Fibroblast of peridontal ligament (primary cell): ENCODE measurements at regions not wholly inside any gene's neighbourhood (a gene's known extent, or its start where the extent isn't known, plus 50 kb on each side); places are given as distances from the start of the nearest gene placed in this dataset.
"Not testable (repeated sequence)": the region's sequence is repeated elsewhere in the genome, so short reads cannot be mapped to it uniquely, and the experiment has no call there.

Experiments
- DNase-seq: peaks from one replicate; pipeline ENCODE4 v3.0.0-alpha.2; 2010; ENCODE audit errors: extremely low read depth

DNA sequence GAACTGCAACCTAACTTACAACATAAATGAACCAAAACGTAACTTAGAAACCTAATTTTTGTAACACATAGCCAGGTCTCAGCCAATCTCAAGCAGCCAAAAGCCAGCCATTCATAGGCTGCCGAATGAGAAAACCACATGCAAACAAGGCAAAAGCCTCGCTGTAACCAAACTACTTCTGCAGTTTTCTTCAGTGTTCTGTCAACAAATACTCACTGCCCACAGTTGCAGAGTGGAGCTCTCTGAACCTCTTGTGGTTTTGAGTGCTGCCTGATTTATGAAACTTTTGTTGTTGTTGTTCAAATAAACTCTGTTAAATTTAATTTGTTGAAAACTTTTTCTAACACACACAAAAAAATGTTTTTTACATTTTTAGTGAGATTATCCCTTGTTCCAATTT is 251.2 kb downstream of the PAPSS1 start:
- DNase-seq: peak; percentile 0

GRCh38 chr4:107468156-107468555 is 251.9 kb downstream of the PAPSS1 start:
- DNase-seq: no peak

- DNase-seq: no peak
These were observed 252.6 kb downstream of the PAPSS1 start for GRCh38 chr4:107467461-107467860.

DNA sequence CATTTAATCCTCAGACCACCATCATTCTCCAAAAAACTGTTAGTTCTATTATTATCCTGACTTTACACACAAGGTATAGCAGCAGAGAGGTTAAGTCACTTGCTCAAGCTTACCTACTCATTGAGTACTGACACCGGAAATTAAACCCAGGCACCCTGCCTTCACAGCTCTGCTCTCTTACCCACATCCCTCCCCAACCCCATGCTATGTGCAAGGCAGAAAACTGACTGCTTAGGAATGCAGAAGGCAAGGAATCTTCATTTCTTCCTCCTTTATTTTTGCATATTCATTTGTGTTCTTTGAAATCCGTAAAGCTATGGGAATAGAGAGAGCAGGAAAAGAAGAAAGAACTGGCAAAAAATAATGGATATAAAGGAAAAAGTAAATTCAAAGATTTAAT is 261.8 kb downstream of the PAPSS1 start:
- no peak for DNase-seq

DNA sequence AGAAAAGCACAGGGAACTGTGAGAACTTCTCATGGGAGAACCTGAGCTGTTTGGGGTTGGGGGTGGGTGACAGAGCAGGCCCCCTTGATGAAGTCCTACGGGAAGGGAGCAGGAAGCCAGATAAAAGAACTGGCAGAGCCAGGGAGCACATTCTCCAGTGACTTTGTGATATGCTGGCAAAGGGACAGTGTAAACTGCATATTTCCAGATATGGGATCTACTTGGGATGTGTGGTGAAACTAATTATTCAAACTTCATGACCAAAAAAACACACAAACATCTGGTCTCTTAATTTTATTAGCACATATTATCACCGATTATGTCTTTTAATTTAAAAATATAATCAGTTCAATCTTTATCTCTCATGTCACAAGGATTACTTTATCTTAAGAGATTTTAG is 266.0 kb downstream of the PAPSS1 start:
- no peak for DNase-seq

- DNase-seq: peak; percentile 4
These were observed 267.1 kb downstream of the PAPSS1 start for GRCh38 chr4:107452717-107453630.

- DNase-seq: peak; percentile 16
These were observed 270.2 kb downstream of the PAPSS1 start for GRCh38 chr4:107449611-107450369.

GRCh38 chr4:107442538-107443111 is 277.4 kb downstream of the PAPSS1 start:
- DNase-seq: no peak

DNA sequence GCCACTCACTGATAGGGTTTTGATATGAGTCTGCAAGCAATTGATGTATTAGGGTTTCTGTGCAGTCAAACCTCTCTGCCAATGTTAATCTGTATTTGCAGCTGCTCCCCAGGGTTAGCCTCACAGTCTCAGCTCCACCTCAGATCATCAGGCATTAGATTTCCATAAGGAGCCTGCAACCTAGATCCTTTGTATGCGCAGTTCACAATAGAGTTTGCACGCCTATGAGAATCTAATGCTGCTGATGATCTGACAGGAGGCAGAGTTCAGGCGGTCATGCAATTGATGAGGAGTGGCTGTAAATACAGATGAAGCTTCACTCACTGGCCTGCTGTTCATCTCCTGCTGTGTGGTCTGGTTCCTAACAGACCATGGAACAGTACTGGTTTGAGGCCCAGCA is 280.6 kb downstream of the PAPSS1 start:
- DNase-seq: no peak

DNA sequence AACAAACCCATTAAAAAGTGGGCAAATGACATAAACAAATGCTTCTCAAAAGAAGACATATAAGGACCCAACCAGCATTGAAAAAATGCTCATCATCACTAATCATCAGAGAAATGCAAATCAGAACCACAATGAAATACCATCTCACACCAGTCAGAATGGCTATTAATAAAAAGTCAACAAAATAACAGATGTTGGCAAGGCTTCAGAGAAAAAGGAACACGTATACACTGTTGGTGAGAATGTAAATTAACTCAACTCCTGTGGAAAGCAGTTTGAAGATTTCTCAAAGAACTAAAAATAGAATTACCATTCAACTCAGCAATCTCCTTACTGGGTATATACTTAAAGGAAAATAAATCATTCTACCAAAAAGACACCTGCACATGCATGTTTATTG is 283.6 kb downstream of the PAPSS1 start:
- DNase-seq: not testable (repeated sequence)

- no peak for DNase-seq
These were observed 287.6 kb downstream of the PAPSS1 start for GRCh38 chr4:107432451-107432850.

DNA sequence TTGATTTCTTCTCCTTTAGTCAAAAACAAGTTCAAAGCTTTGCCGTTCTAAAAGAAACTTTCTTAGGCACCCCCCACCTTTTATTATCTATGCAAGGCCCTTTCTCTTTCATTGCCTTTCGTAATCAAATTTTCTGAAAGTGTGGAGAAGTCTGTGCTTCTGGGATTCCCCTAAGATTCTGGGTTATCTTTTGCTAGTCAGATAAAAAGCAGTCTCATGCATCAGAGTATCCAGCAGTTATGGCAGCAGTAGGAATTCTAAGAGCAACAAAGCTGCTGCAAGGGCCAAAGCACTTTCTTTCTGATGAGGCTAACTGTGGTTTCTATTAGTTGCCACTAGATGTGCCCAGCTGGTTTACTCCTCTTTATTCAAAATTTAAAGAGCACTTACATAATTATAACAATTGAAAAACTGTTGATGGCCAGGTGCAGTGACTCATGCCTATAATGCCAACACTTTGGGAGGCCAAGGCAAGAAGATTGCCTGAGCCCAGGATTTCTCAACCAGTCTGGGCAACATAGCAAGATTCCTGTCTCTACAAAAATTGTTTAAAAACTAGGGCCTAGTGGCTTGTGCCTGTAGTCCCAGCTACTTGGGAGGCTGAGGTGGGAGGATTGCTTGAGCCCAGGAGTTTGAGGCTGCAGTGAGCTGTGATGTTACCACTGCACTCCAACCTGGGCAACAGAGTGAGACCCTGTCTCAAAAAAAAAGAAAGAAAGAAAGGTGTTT is 296.2 kb downstream of the PAPSS1 start:
- DNase-seq: no peak

- not testable (repeated sequence) for DNase-seq
These were observed 300.5 kb downstream of the PAPSS1 start for GRCh38 chr4:107419536-107419935.

DNA sequence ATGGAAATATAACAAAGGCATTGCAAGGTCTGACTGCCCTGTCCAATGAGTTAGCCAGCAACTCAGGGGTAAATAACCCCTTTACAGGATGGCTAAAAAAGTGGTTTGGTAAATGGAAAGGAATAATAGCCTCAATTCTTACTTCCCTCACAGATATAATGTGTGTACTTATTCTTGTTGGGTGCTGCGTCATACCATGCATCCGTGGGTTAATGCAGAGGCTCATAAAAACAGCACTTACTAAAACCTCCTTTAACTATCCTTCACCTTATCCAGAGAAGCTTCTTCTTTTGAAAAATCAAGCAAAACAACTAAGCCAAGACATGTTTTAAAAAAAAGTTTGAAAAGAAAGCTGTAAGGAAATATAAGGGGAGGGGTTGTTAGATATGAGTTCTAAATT is 301.0 kb downstream of the PAPSS1 start:
- DNase-seq: no peak

DNA sequence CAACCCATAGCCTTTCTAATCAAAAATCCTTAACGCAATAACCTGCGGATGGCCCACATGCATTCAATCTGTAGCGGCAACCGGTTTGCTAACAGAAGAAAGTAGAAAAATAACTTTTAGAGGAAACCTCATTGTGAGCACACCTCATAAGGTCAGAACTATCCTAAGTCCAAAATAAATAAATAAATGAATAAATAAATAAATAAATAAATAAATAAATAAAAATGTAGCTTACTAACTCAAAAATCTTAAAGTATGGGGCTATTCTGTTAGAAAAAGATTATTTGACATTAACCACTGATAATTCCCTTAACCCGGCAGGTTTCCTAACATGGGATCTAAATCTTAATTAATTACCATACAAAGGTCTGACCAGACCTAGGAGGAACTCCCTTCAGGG is 304.5 kb downstream of the PAPSS1 start:
- DNase-seq: not testable (repeated sequence)

DNA sequence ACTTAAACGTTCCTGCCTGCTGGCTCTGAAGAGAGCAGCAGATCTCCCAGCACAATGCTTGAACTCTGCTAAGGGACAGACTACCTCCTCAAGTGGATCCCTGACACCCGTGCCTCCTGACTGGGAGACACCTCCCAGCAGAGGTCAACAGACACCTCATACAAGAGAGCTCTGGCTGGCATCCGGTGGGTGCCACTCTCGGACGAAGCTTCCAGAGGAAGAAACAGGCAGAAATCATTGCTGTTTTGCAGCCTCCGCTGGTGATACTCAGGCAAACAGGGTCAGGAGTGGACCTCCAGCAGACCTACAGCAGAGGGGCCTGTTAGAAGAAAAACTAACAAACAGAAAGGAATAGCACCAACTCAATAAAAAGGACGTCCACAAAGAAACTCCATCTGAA is 310.2 kb downstream of the PAPSS1 start:
- DNase-seq: not testable (repeated sequence)

- no peak for DNase-seq
These were observed 311.1 kb downstream of the PAPSS1 start for GRCh38 chr4:107408968-107409367.

- DNase-seq: no peak
These were observed 315.3 kb downstream of the PAPSS1 start for GRCh38 chr4:107404591-107405300.

GRCh38 chr4:107402291-107402690 is 317.7 kb downstream of the PAPSS1 start:
- DNase-seq: no peak

DNA sequence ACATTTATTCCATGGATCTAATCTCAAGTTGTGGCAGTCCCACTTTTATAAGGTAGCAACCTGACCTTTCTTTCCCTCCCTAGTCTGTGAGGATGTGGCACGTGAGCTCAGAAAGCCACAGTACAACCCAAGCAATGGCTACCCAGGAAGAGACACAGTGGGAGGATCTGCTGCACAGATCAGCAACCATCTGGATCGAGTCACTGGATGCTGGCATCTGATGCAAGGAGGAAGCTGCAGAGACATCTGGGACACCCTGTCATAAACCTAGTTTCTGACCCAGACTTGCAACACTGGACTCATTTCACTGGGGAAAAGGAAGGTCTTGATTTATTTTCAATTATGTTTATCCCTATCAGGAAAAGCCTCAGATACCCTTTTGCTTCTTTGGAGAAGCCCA is 327.1 kb downstream of the PAPSS1 start:
- DNase-seq: peak; percentile 50

- DNase-seq: no peak
These were observed 327.7 kb downstream of the PAPSS1 start for GRCh38 chr4:107392380-107392779.
